Cardiac muscle cell (in vitro differentiated cells and primary cell): ENCODE measurements at regions not wholly inside any gene's neighbourhood (a gene's known extent, or its start where the extent isn't known, plus 50 kb on each side); places are given as distances from the start of the nearest gene placed in this dataset.
A peak's percentile ranks its signal among the peaks of the same experiment; 100 is the strongest.

Experiments used
- DNase-seq, 2 donors: peaks; one replicate each; pipeline versions ENCODE4 v3.0.0 to v3.0.0-alpha.2; 2010 to 2017; ENCODE audit warnings: low read depth in 1 of 2, low spot score in 1 of 2
- H3K27ac ChIP-seq: fragments of 200-600 bp; sonication (generic); 2 replicates; pipeline ENCODE4 v1.5.1; 2016
- H3K27me3 ChIP-seq: fragments of 200-600 bp; sonication (generic); 2 replicates; pipeline ENCODE4 v1.6.0; 2016; ENCODE audit warnings: control low read depth
- H3K36me3 ChIP-seq: fragments of 200-600 bp; sonication (generic); 2 replicates; pipeline ENCODE4 v1.5.1; 2016; ENCODE audit warnings: control low read depth
- H3K4me1 ChIP-seq: fragments of 200-600 bp; sonication (generic); 2 replicates; pipeline ENCODE4 v1.8.1; 2017; ENCODE audit warnings: low read depth, mild to moderate bottlenecking, mixed run types
- H3K4me3 ChIP-seq: fragments of 200-600 bp; sonication (generic); 2 replicates; pipeline ENCODE4 v1.5.1; 2016; ENCODE audit warnings: mild to moderate bottlenecking
- H3K9me3 ChIP-seq: fragments of 200-600 bp; sonication (generic); 2 replicates; pipeline ENCODE4 v1.5.1; 2017; ENCODE audit warnings: low read depth, mild to moderate bottlenecking, control low read depth
- TF ChIP-seq, protein P1 (sequence below): IDR thresholded peaks from 2 replicates; pipeline ENCODE4 v1.5.1; 2012; ENCODE audit warnings: low read depth, mild to moderate bottlenecking, low read length

DNA sequence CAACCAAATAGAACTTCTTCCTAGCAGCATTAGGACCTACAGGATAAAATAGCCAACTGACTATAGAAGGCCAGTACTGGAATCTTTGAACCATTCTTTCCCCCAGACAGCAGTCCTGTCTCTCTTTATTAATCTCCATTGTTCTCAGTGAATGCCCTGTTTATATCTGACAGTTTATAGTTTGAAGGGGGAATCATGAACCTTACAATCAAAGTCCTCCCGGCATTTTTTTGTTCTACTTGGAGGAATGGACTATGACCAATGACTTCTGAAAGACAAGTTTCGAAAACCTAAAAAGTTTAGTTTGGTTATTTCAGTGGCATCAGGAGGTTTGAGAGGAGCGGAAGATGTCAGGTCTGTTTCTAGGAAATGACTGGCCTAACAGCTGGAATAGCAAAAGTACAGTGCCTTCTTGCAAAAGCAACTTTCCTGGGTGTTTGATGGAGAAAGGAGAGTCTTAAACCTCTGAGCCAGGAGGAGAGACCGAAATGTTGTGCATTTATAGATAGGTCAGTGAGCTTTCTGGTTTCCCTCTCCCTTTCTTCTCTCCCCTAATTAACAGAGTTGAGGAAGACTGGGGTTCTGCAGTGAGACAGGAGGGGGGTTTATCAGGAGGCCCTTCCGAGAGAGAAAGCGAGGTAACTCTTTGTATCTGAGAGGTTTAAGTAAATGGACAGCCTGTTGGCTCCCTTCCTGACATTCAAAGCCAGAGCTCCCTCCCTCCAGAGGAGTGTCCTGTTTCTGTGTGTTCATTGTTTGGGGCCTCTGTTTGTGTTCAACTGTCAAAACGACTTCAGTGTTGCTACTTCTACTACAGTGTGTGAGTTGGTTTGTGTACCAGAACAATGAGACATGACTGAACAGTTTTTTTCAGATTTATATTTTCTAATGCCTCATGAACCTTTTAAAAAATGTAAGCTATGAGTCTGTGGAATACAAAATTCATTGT is 383.0 kb upstream of the RARB start:
- no peaks in the 10 kb centered on the region for H3K27me3 ChIP-seq
- DNase-seq = peak; percentile 34 to 54
- TF ChIP-seq, protein P1, sequence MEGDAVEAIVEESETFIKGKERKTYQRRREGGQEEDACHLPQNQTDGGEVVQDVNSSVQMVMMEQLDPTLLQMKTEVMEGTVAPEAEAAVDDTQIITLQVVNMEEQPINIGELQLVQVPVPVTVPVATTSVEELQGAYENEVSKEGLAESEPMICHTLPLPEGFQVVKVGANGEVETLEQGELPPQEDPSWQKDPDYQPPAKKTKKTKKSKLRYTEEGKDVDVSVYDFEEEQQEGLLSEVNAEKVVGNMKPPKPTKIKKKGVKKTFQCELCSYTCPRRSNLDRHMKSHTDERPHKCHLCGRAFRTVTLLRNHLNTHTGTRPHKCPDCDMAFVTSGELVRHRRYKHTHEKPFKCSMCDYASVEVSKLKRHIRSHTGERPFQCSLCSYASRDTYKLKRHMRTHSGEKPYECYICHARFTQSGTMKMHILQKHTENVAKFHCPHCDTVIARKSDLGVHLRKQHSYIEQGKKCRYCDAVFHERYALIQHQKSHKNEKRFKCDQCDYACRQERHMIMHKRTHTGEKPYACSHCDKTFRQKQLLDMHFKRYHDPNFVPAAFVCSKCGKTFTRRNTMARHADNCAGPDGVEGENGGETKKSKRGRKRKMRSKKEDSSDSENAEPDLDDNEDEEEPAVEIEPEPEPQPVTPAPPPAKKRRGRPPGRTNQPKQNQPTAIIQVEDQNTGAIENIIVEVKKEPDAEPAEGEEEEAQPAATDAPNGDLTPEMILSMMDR = no peak
- H3K4me3 ChIP-seq = no peak overlapping the region
- no peaks in the 10 kb centered on the region for H3K9me3 ChIP-seq
- peak overlapping the region; percentile 29 for H3K27ac ChIP-seq
- peaks cover 19% of the 10 kb centered on the region for H3K4me1 ChIP-seq
- no peaks in the 10 kb centered on the region for H3K36me3 ChIP-seq

DNA sequence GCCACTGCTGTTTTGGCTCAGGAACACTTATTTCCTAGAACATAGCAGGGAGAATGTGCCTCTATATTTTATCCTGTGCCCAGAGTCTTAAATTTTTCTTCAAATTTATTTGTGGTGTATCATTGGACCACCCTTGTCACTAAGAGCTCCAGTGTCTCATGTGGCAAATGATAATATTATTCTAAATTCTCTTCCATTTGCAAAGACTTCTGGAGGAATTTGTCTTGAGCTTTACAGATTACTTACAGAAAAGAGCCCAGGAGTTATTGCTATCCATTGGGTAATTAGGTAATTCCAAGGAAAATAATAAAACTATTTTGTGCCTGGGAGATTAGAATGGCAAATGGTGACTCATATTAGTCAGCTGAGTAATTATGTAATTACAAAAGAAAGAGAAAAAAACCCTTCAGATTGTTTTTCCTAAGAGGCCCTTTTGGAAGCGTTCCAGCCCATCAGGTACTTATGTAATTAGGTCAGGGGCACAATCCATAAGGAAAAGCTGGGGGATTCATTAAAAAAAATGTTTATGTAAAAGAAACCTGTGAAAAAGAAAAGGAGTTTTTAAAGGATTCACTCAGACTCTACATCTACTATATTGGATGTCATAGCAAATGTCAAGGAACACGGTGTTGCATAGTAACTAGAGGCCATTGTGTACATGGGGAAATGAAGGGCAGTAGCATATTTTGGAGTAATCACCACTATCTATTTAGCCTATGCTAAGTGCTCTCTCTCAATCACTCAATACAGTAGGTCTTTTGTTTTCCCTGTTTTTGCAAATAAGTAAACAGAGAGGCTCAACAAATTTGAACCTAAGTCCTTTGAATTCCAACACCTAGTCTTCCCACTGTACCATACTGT is 380.9 kb upstream of the RARB start:
- peak in 1 of 2 donors; percentile 33 for DNase-seq
- Histone ChIP-seq H3K27me3 (no peaks in the 10 kb centered on the region), H3K27ac (no peak overlapping the region), H3K4me1 (peaks cover 26% of the 10 kb centered on the region), H3K4me3 (no peak overlapping the region), H3K9me3 (no peaks in the 10 kb centered on the region), H3K36me3 (no peaks in the 10 kb centered on the region)
- TF ChIP-seq, protein P1 = no peak

DNA sequence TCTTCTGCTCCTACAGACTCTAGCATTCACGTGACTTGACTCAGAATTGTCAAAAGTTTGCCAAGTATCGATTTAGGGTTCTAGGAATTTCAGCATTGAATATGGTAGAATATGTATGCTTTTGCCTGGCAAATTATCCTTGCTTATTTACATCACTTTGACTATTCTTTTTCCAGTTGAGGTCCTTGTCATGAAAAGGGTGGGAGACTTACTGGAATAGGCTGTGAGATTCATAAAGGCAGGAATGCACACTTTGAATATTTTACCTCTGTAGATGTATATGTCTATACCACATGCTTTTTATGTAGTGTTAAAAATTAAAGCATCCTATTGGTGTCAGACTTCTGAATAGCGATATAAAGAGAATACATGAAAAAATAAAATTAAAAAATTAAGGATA is 378.8 kb upstream of the RARB start:
- H3K36me3 ChIP-seq = no peaks in the 10 kb centered on the region
- H3K9me3 ChIP-seq = no peaks in the 10 kb centered on the region
- DNase-seq = no peak
- TF ChIP-seq, protein P1 = no peak
- H3K4me1 ChIP-seq = peaks cover 21% of the 10 kb centered on the region
- H3K27ac ChIP-seq = no peak overlapping the region
- no peak overlapping the region for H3K4me3 ChIP-seq
- no peaks in the 10 kb centered on the region for H3K27me3 ChIP-seq

DNA sequence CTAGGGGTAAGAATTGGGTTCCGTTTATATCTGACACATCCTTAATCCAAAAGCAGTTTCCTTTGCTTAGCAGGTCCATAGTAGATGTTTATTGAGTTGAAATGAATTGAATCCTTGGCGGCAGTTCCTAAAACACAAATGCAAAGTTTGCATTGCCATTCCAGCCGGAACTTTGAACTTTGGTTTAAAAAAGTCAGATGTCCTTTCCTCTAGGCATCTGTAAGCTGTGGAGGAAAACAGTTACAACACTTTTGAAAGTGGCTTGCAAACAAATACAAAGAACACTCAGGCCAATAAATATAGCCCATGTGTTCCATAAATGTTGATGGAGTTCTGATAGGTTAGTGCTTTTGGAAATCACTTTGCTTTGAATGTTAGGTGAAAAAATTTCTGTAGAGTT is 374.7 kb upstream of the RARB start:
- no peak overlapping the region for H3K27ac ChIP-seq
- H3K4me3 ChIP-seq = no peak overlapping the region
- H3K27me3 ChIP-seq = no peaks in the 10 kb centered on the region
- peaks cover 12% of the 10 kb centered on the region for H3K4me1 ChIP-seq
- H3K9me3 ChIP-seq = no peaks in the 10 kb centered on the region
- no peaks in the 10 kb centered on the region for H3K36me3 ChIP-seq
- TF ChIP-seq, protein P1 = no peak
- DNase-seq = no peak

DNA sequence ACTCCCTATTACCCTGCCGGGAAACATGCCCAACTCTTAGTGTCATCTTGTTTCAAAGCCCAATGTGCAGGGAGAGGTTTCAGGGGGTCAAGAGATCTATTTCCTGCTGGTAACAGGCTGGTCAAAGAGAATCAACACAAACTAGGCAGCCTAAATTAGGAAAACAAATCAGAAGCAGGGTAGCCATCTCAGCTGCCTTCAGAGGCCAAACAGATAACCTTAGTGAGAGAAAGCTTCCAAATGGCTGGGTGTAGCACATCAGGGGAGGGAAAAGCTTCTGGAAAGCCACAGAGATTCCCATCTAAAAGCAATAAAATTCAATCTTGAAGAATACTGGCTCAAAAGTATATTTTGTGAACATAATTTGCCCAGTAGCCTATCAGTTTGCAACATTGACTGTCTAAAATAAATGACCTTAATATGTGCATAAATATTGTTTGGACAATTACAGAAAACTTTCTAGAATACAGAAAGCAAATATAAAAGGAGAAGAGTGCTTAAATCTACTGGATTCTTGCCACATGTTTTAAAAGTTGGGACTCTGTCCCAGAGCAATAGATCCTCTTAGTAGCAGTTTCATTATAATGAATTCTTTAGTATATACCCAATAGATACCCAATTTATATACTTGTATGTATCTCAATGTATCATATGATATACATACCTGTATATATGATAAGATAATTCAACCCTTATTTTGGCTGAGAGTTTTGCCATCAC is 371.9 kb upstream of the RARB start:
- Histone ChIP-seq H3K9me3 (no peaks in the 10 kb centered on the region), H3K27me3 (no peaks in the 10 kb centered on the region), H3K27ac (peak overlapping the region; percentile 39), H3K4me1 (peaks cover 6% of the 10 kb centered on the region), H3K36me3 (no peaks in the 10 kb centered on the region), H3K4me3 (no peak overlapping the region)
- DNase-seq = no peak
- TF ChIP-seq, protein P1 = no peak
